GM23338 (cell line): ENCODE measurements at regions not wholly inside any gene's neighbourhood (a gene's known extent, or its start where the extent isn't known, plus 50 kb on each side); places are given as distances from the start of the nearest gene placed in this dataset.

ENCODE experiments used
- ATAC-seq: fragments of 200-7000 bp; cut with Tn5 transposase; 3 replicates; pipeline ENCODE4 v1.9.1; 2020
- DNase-seq: peaks from one replicate; pipeline ENCODE4 v3.0.0-alpha.2; 2015; ENCODE audit warnings: low spot score
- H2AFZ ChIP-seq: fragments of 200-600 bp; sonication (generic); 2 replicates; pipeline ENCODE4 v1.8.0; 2016; ENCODE audit warnings: antibody characterized with exemption, mild to moderate bottlenecking, moderate library complexity
- H3F3A ChIP-seq: fragments of 200-600 bp; sonication (generic); replicated peaks from 2 replicates; pipeline ENCODE4 v1.8.0; 2017; ENCODE audit warnings: antibody characterized with exemption, mixed run types, low read depth
- H3K27ac ChIP-seq: fragments of 200-600 bp; sonication (generic); 2 replicates; pipeline ENCODE4 v1.6.1; 2016; ENCODE audit warnings: low read depth
- H3K27me3 ChIP-seq: fragments of 200-600 bp; sonication (generic); 2 replicates; pipeline ENCODE4 v1.8.0; 2016; ENCODE audit warnings: mild to moderate bottlenecking, mixed run types, moderate library complexity; ENCODE audit not compliant: insufficient read depth
- H3K36me3 ChIP-seq: fragments of 200-600 bp; sonication (generic); 2 replicates; pipeline ENCODE4 v1.8.0; 2016; ENCODE audit warnings: mild to moderate bottlenecking; ENCODE audit not compliant: insufficient read depth
- H3K4me1 ChIP-seq: fragments of 200-600 bp; sonication (generic); 2 replicates; pipeline ENCODE4 v1.8.0; 2016; ENCODE audit warnings: mild to moderate bottlenecking, moderate library complexity; ENCODE audit not compliant: insufficient read depth
- H3K4me2 ChIP-seq: fragments of 200-600 bp; sonication (generic); 2 replicates; pipeline ENCODE4 v1.7.1; 2017; ENCODE audit warnings: mixed run types
- H3K4me3 ChIP-seq: fragments of 200-600 bp; sonication (generic); 2 replicates; pipeline ENCODE4 v1.6.1; 2016; ENCODE audit warnings: mixed run types
- H3K79me2 ChIP-seq: fragments of 200-600 bp; sonication (generic); replicated peaks from 2 replicates; pipeline ENCODE4 v1.8.0; 2017; ENCODE audit warnings: mild to moderate bottlenecking; ENCODE audit not compliant: insufficient read depth
- H3K9me2 ChIP-seq: fragments of 200-600 bp; sonication (generic); 2 replicates; pipeline ENCODE4 v1.8.0; 2017; ENCODE audit not compliant: insufficient read depth
- H4K20me1 ChIP-seq: fragments of 200-600 bp; sonication (generic); replicated peaks from 2 replicates; pipeline ENCODE4 v1.8.0; 2017; ENCODE audit warnings: mild to moderate bottlenecking; ENCODE audit not compliant: insufficient read depth
- H3K27ac Mint-ChIP-seq: 2 replicates; pipeline ENCODE4 v1.8.0; 2020; ENCODE audit warnings: inconsistent platforms, mild to moderate bottlenecking, moderate library complexity, mixed read lengths
- H3K27me3 Mint-ChIP-seq: 3 replicates; pipeline ENCODE4 v1.8.0; 2022; ENCODE audit warnings: low read depth, mild to moderate bottlenecking, moderate library complexity, mixed read lengths, inconsistent platforms; ENCODE audit not compliant: insufficient read depth, poor library complexity
- H3K36me3 Mint-ChIP-seq: 3 replicates; pipeline ENCODE4 v1.8.0; 2021; ENCODE audit warnings: low read depth, mild to moderate bottlenecking, inconsistent platforms, moderate library complexity, mixed read lengths
- H3K4me1 Mint-ChIP-seq: 3 replicates; pipeline ENCODE4 v1.8.0; 2020; ENCODE audit warnings: mild to moderate bottlenecking, inconsistent platforms, mixed read lengths
- H3K4me3 Mint-ChIP-seq: 3 replicates; pipeline ENCODE4 v1.8.0; 2021; ENCODE audit warnings: moderate library complexity, mild to moderate bottlenecking, inconsistent platforms, mixed read lengths
- H3K9me3 Mint-ChIP-seq: 3 replicates; pipeline ENCODE4 v1.8.0; 2020; ENCODE audit warnings: moderate library complexity, mild to moderate bottlenecking, inconsistent platforms, mixed read lengths
- CREB1 ChIP-seq: fragments of 250-450 bp; sonication (Bioruptor Pico); IDR thresholded peaks from 2 replicates; pipeline ENCODE4 v1.5.0; 2020; ENCODE audit warnings: low read depth, mild to moderate bottlenecking, moderate library complexity
- EZH2phosphoT487 ChIP-seq: fragments of 200-600 bp; sonication (generic); IDR thresholded peaks from one replicate; pipeline ENCODE4 v1.8.1; 2018; ENCODE audit warnings: antibody characterized with exemption; ENCODE audit not compliant: unreplicated experiment
- POLR2AphosphoS5 ChIP-seq: IDR thresholded peaks from 2 replicates; pipeline ENCODE4 v1.6.1; 2016; ENCODE audit warnings: antibody characterized with exemption, low read depth
- ZNF114 ChIP-seq: fragments of 250-450 bp; sonication (Bioruptor Pico); IDR thresholded peaks from 2 replicates; pipeline ENCODE4 v1.5.0; 2020; ENCODE audit warnings: mild to moderate bottlenecking, moderate library complexity
- ZNF462 ChIP-seq: fragments of 250-450 bp; sonication (Bioruptor Pico); IDR thresholded peaks from 2 replicates; pipeline ENCODE4 v1.5.0; 2020; ENCODE audit warnings: mild to moderate bottlenecking, moderate library complexity

- TF ChIP-seq ZNF462 (CRISPR knock-in tag) (no peak), POLR2AphosphoS5 (no peak), CREB1 (CRISPR knock-in tag) (no peak)
Measured at GRCh38 chr11:13134066-13134465, 125.0 kb downstream of the RASSF10 start (continued).

- Histone ChIP-seq H3K36me3 (no peaks in the 10 kb centered on the region), H4K20me1 (no peaks in the 10 kb centered on the region), H3K27ac (no peak overlapping the region), H2AFZ (peak overlapping the region; percentile 14; the same call in 1 of the 2 replicates), H3K27me3 (no peaks in the 10 kb centered on the region), H3K9me2 (no peaks in the 10 kb centered on the region), H3K4me3 (no peak overlapping the region), H3K79me2 (no peaks in the 10 kb centered on the region), H3K4me2 (no peak overlapping the region), H3K4me1 (peaks cover 9% of the 10 kb centered on the region; the same call in 1 of the 2 replicates), H3F3A (no peaks in the 10 kb centered on the region)
- Mint-ChIP-seq H3K9me3 (no peaks in the 10 kb centered on the region; the same call in 1 of the 3 replicates), H3K27me3 (no peaks in the 10 kb centered on the region), H3K27ac (no peak overlapping the region), H3K4me1 (peaks cover 21% of the 10 kb centered on the region), H3K36me3 (no peaks in the 10 kb centered on the region), H3K4me3 (no peak overlapping the region)
- ATAC-seq (no peak), DNase-seq (no peak)
- TF ChIP-seq ZNF114 (CRISPR knock-in tag) (no peak), EZH2phosphoT487 (no peak)
Measured at GRCh38 chr11:13134886-13135285, 125.8 kb downstream of the RASSF10 start.
